MM.1S (cell line): ENCODE measurements at regions not wholly inside any gene's neighbourhood (a gene's known extent, or its start where the extent isn't known, plus 50 kb on each side); places are given as distances from the start of the nearest gene placed in this dataset.

ENCODE experiments used
- CTCF ChIP-seq: fragments of 300-600 bp; sonication (generic); IDR thresholded peaks from 2 replicates; pipeline ENCODE4 v1.5.1; 2016; ENCODE audit warnings: antibody characterized with exemption, low read length, mixed read lengths
- EZH2 ChIP-seq: fragments of 300-600 bp; sonication (generic); optimal IDR thresholded peaks from 2 replicates; pipeline ENCODE3; 2017; ENCODE audit warnings: low read depth, mild to moderate bottlenecking, antibody characterized with exemption, low read length, mixed read lengths
- EZH2phosphoT487 ChIP-seq: fragments of 300-600 bp; sonication (generic); IDR thresholded peaks from 2 replicates; pipeline ENCODE4 v1.6.1; 2018; ENCODE audit warnings: antibody characterized with exemption, low read length

GRCh38 chr3:139110072-139110830 is 65.6 kb upstream of the PRR23C start:
- TF ChIP-seq CTCF (no peak), EZH2 (no peak), EZH2phosphoT487 (no peak)
